ENCODE measurements at regions not wholly inside any gene's neighbourhood (a gene's known extent, or its start where the extent isn't known, plus 50 kb on each side); places are given as distances from the start of the nearest gene placed in this dataset.

DNA sequence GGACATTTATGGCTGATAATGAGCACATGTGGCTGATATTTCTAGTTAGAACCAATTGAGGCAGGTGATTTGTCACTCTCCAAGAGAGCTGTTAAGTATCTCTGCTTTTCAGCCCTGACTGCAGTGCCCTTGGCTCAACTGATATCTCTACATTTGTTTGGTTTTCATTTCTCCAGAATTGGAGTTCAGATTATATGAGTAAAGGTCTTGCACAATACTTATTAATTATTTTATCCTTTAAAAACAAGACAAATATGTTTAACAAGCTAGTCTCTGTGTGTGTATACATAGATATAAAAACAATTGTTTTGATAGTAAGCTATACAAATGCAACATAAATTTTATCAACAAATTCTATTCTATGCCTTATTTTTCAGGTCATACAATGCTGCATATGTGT is 105.2 kb downstream of the BRMS1L start:
- Histone ChIP-seq H2AFZ (ENCODE audit: low read depth, low read length, poor library complexity, severe bottlenecking) (no peak overlapping the region), H3K9me3 (ENCODE audit: control insufficient read depth in 1 of 2, insufficient read depth in 1 of 2, low read depth in 1 of 2, low read length in 2 of 2) (no peaks in the 10 kb centered on the region), H3K4me3 (replicated peaks in 1 of 2; ENCODE audit: low read depth in 1 of 2, low read length in 2 of 2) (no peak overlapping the region), H3K79me2 (ENCODE audit: insufficient read depth, low read length) (no peaks in the 10 kb centered on the region), H3K9me2 (ENCODE audit: insufficient read depth) (no peaks in the 10 kb centered on the region), H3K27ac (ENCODE audit: low read depth, low read length) (no peak overlapping the region), H3K9ac (ENCODE audit: low read length) (no peak overlapping the region), H4K20me1 (ENCODE audit: insufficient read depth) (no peaks in the 10 kb centered on the region), H3K4me2 (ENCODE audit: low read length) (no peak overlapping the region), H3K4me1 (ENCODE audit: control insufficient read depth in 1 of 2, insufficient read depth in 2 of 2, low read length in 2 of 2) (peaks cover 0 to 7% of the 10 kb centered on the region in 2 experiments; a peak in 1 of 4 replicates), H3K27me3 (ENCODE audit: insufficient read depth, low read length) (no peaks in the 10 kb centered on the region), H3K36me3 (ENCODE audit: control insufficient read depth in 1 of 2, insufficient read depth in 2 of 2, low read length in 2 of 2) (no peaks in the 10 kb centered on the region)
- DNase-seq (ENCODE audit: low read depth, low spot score) (no peak), ATAC-seq (no peak)
- TF ChIP-seq EZH2 (IDR thresholded peaks at IDR 0.05) = no peak
- no peak for TF ChIP-seq ZNF274 (IDR thresholded peaks at IDR 0.05; ENCODE audit: low read depth, low read length)
- TF ChIP-seq, protein P1, sequence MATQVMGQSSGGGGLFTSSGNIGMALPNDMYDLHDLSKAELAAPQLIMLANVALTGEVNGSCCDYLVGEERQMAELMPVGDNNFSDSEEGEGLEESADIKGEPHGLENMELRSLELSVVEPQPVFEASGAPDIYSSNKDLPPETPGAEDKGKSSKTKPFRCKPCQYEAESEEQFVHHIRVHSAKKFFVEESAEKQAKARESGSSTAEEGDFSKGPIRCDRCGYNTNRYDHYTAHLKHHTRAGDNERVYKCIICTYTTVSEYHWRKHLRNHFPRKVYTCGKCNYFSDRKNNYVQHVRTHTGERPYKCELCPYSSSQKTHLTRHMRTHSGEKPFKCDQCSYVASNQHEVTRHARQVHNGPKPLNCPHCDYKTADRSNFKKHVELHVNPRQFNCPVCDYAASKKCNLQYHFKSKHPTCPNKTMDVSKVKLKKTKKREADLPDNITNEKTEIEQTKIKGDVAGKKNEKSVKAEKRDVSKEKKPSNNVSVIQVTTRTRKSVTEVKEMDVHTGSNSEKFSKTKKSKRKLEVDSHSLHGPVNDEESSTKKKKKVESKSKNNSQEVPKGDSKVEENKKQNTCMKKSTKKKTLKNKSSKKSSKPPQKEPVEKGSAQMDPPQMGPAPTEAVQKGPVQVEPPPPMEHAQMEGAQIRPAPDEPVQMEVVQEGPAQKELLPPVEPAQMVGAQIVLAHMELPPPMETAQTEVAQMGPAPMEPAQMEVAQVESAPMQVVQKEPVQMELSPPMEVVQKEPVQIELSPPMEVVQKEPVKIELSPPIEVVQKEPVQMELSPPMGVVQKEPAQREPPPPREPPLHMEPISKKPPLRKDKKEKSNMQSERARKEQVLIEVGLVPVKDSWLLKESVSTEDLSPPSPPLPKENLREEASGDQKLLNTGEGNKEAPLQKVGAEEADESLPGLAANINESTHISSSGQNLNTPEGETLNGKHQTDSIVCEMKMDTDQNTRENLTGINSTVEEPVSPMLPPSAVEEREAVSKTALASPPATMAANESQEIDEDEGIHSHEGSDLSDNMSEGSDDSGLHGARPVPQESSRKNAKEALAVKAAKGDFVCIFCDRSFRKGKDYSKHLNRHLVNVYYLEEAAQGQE (IDR thresholded peaks at IDR 0.05; ENCODE audit: low read depth) = no peak
- TF ChIP-seq TCF7L2 (IDR thresholded peaks at IDR 0.05; ENCODE audit: borderline replicate concordance, extremely low read depth, insufficient read depth, insufficient read length) = no peak
- no peak for TF ChIP-seq ZFX (IDR thresholded peaks at IDR 0.05)
- TF ChIP-seq, protein P2, sequence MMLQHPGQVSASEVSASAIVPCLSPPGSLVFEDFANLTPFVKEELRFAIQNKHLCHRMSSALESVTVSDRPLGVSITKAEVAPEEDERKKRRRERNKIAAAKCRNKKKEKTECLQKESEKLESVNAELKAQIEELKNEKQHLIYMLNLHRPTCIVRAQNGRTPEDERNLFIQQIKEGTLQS (IDR thresholded peaks at IDR 0.05) = no peak
- TF ChIP-seq, protein P3, sequence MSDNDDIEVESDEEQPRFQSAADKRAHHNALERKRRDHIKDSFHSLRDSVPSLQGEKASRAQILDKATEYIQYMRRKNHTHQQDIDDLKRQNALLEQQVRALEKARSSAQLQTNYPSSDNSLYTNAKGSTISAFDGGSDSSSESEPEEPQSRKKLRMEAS (IDR thresholded peaks at IDR 0.05) = no peak
- no peak for TF ChIP-seq POLR2A (IDR thresholded peaks at IDR 0.05; ENCODE audit: borderline replicate concordance, extremely low read depth, insufficient read depth, insufficient read length)
- TF ChIP-seq SP1 (IDR thresholded peaks at IDR 0.05; ENCODE audit: low read depth) = no peak
- TF ChIP-seq ELF1 (IDR thresholded peaks at IDR 0.05; ENCODE audit: borderline replicate concordance, low read depth) = no peak
- no peak for TF ChIP-seq CBX3 (IDR thresholded peaks at IDR 0.05; ENCODE audit: low read depth)
- no peak for TF ChIP-seq EGR1 (IDR thresholded peaks at IDR 0.05; ENCODE audit: low read depth)
- TF ChIP-seq YY1 (IDR thresholded peaks at IDR 0.05; ENCODE audit: extremely low read depth, insufficient replicate concordance, low read depth, low read length) = no peak
- no peak for TF ChIP-seq EZH2phosphoT487 (IDR thresholded peaks at IDR 0.05; ENCODE audit: borderline replicate concordance)
- no peak for TF ChIP-seq SRF (IDR thresholded peaks at IDR 0.05; ENCODE audit: low read depth)
- TF ChIP-seq CEBPB (IDR thresholded peaks at IDR 0.05; ENCODE audit: low read depth) = no peak
- TF ChIP-seq, protein P4, sequence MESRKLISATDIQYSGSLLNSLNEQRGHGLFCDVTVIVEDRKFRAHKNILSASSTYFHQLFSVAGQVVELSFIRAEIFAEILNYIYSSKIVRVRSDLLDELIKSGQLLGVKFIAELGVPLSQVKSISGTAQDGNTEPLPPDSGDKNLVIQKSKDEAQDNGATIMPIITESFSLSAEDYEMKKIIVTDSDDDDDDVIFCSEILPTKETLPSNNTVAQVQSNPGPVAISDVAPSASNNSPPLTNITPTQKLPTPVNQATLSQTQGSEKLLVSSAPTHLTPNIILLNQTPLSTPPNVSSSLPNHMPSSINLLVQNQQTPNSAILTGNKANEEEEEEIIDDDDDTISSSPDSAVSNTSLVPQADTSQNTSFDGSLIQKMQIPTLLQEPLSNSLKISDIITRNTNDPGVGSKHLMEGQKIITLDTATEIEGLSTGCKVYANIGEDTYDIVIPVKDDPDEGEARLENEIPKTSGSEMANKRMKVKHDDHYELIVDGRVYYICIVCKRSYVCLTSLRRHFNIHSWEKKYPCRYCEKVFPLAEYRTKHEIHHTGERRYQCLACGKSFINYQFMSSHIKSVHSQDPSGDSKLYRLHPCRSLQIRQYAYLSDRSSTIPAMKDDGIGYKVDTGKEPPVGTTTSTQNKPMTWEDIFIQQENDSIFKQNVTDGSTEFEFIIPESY (IDR thresholded peaks at IDR 0.05; ENCODE audit: extremely low read depth, insufficient replicate concordance, low read length) = no peak
- TF ChIP-seq FOSL1 (IDR thresholded peaks at IDR 0.05; ENCODE audit: low read depth) = no peak
- RAD21 ChIA-PET (ENCODE audit: low non-redundant PET in 1 of 2, low total read pairs in 2 of 2, uncharacterized antibody in 2 of 2, unreplicated experiment in 2 of 2) = no interaction called here
- POLR2A ChIA-PET = no interaction called here
- CTCF ChIA-PET = interaction anchor here (1.2 kb wide), 1 partner anchor 13 kb away, joined by 4 read pairs; no protein-coding TSS in a partner anchor
- no TSS peak for BruUV-seq (replicated peaks)
- intact Hi-C loops (cut with micrococcal nuclease) = no loop called here

Measured in HCT116 (cell line).